K562 (cell line): ENCODE measurements at regions not wholly inside any gene's neighbourhood (a gene's known extent, or its start where the extent isn't known, plus 50 kb on each side); places are given as distances from the start of the nearest gene placed in this dataset.

ENCODE experiments used
- ATAC-seq: fragments of 200-7000 bp; cut with Tn5 transposase; 3 replicates; pipeline ENCODE4 v1.9.1; 2020; ENCODE audit warnings: moderate library complexity
- BruUV-seq: library from RNA; stranded (reverse); fragments of 400-500 nt; replicated peaks from 2 replicates; lab custom pipeline; 2021; lab: Mats Ljungman, UMichigan
- CTCF ChIA-PET: fragments of 300-600 bp; formaldehyde crosslinking; extraction: SDS; loops from one replicate; lab custom pipeline; 2021; ENCODE audit warnings: low intra/inter-chr PET ratio; lab: Yijun Ruan, JAX
- POLR2A ChIA-PET: fragments of 300-600, 350-650 bp; sonication (Branson Sonifier 250); formaldehyde crosslinking; extraction: SDS; loops from one replicate; lab custom pipeline; 2021; ENCODE audit warnings: antibody characterized with exemption, inconsistent platforms; lab: Yijun Ruan, JAX
- DNase-seq, 4 experiments: peaks; one replicate each; pipeline versions ENCODE4 v3.0.0 to v3.0.0-alpha.2; 2011 to 2018; ENCODE audit warnings: low spot score in 3 of 4, mixed read lengths in 3 of 4; ENCODE audit errors: extremely low read depth in 1 of 4
- FAIRE-seq: peaks from 2 replicates; lab custom pipeline; 2011; peaks lifted over from hg19 to GRCh38; lab: Jason Lieb, UNC
- H2AFZ ChIP-seq: 2 replicates; pipeline ENCODE4 v1.6.0; 2011; ENCODE audit warnings: low read depth, low read length, control low read depth, inconsistent platforms
- H3K27ac ChIP-seq: fragments of 200-600 bp; 3 replicates; pipeline ENCODE4 v1.8.0; 2011; ENCODE audit warnings: low read depth, mild to moderate bottlenecking, control low read depth, inconsistent platforms, low read length, moderate library complexity, mixed read lengths; ENCODE audit errors: extremely low read depth
- H3K27me3 ChIP-seq, 2 experiments: fragments of 300-600 bp in 1 of 2; 2 replicates in 1 of 2; 3 replicates in 1 of 2; pipeline versions ENCODE4 v1.6.0 to v1.8.0; 2011; ENCODE audit warnings: inconsistent platforms in 2 of 2, low read length in 2 of 2, mild to moderate bottlenecking in 1 of 2, mixed read lengths in 1 of 2, moderate library complexity in 1 of 2; ENCODE audit not compliant: control insufficient read depth in 2 of 2, insufficient read depth in 2 of 2
- H3K36me3 ChIP-seq: fragments of 300-600 bp; 3 replicates; pipeline ENCODE4 v1.8.0; 2011; ENCODE audit warnings: mild to moderate bottlenecking, low read length, inconsistent platforms; ENCODE audit not compliant: control insufficient read depth, insufficient read depth
- H3K4me1 ChIP-seq, 2 experiments: fragments of 200-600 bp in 1 of 2; replicated peaks in 1 of 2; 2 replicates in 1 of 2; 3 replicates in 1 of 2; pipeline versions ENCODE4 v1.5.1 to v1.8.0; 2011; ENCODE audit warnings: inconsistent platforms in 2 of 2, low read length in 2 of 2, mild to moderate bottlenecking in 1 of 2, mixed read lengths in 1 of 2, moderate library complexity in 1 of 2; ENCODE audit not compliant: control insufficient read depth in 2 of 2, insufficient read depth in 2 of 2
- H3K4me2 ChIP-seq: 2 replicates; pipeline ENCODE4 v1.6.1; 2011; ENCODE audit warnings: low read length, control low read depth, inconsistent platforms, mixed read lengths; ENCODE audit not compliant: insufficient read depth
- H3K4me3 ChIP-seq: fragments of 200-600 bp; sonication (generic), shearing (Covaris generic); 2 replicates; pipeline ENCODE4 v1.5.1; 2016; ENCODE audit warnings: control low read depth, inconsistent platforms
- H3K79me2 ChIP-seq: fragments of 200-600 bp; 3 replicates; pipeline ENCODE4 v1.8.0; 2011; ENCODE audit warnings: low read length, inconsistent platforms; ENCODE audit not compliant: control insufficient read depth, insufficient read depth
- H3K9ac ChIP-seq, 2 experiments: 2 replicates each; pipeline versions ENCODE4 v1.6.0 to v1.6.1; 2011; ENCODE audit warnings: low read depth in 2 of 2, low read length in 2 of 2, control low read depth in 1 of 2, inconsistent platforms in 1 of 2, mild to moderate bottlenecking in 1 of 2, mixed read lengths in 1 of 2; ENCODE audit not compliant: insufficient read depth in 1 of 2
- H3K9me1 ChIP-seq: one replicate; pipeline ENCODE4 v1.6.0; 2011; ENCODE audit warnings: inconsistent platforms, mild to moderate bottlenecking, low read length, moderate library complexity; ENCODE audit not compliant: control insufficient read depth, insufficient read depth
- H3K9me3 ChIP-seq: replicated peaks from 2 replicates; pipeline ENCODE4 v1.5.1; 2011; ENCODE audit warnings: low read depth, low read length, inconsistent platforms; ENCODE audit not compliant: control insufficient read depth, insufficient read depth
- H4K20me1 ChIP-seq: replicated peaks from 2 replicates; pipeline ENCODE4 v1.6.1; 2011; ENCODE audit warnings: low read length, inconsistent platforms, mixed read lengths; ENCODE audit not compliant: control insufficient read depth, insufficient read depth
- AFF1 ChIP-seq, 2 experiments: fragments of 450-650 bp; IDR thresholded peaks; 2 replicates each; pipeline ENCODE4 v1.6.1; 2018; ENCODE audit warnings: mild to moderate bottlenecking in 2 of 2, low read depth in 1 of 2; ENCODE audit not compliant: partially characterized antibody in 2 of 2
- DMBX1 ChIP-seq: fragments of 250-450 bp; sonication (Bioruptor Pico); IDR thresholded peaks from 2 replicates; pipeline ENCODE4 v1.8.0; 2022; ENCODE audit warnings: inconsistent platforms, mild to moderate bottlenecking, moderate library complexity, borderline replicate concordance
- PREB ChIP-seq: sonication (generic); formaldehyde crosslinking; IDR thresholded peaks from 2 replicates; pipeline ENCODE4 v1.8.1; 2023; ENCODE audit warnings: mild to moderate bottlenecking, missing genetic modification reagents
- TOE1 ChIP-seq, 2 experiments: fragments of 450-650 bp in 1 of 2; sonication (generic) in 1 of 2; formaldehyde crosslinking in 1 of 2; IDR thresholded peaks; 2 replicates each; pipeline versions ENCODE4 v1.7.1 to v1.8.0; 2016 to 2022; ENCODE audit warnings: borderline replicate concordance in 2 of 2, mild to moderate bottlenecking in 2 of 2, antibody characterized with exemption in 1 of 2, inconsistent platforms in 1 of 2, low read depth in 1 of 2, missing genetic modification reagents in 1 of 2, moderate library complexity in 1 of 2
- ZNF165 ChIP-seq: fragments of 250-450 bp; sonication (Bioruptor Pico); IDR thresholded peaks from 2 replicates; pipeline ENCODE4 v1.4.0; 2020; ENCODE audit warnings: borderline replicate concordance
- ZNF512 ChIP-seq: IDR thresholded peaks from 2 replicates; pipeline ENCODE4 v1.6.1; 2016; ENCODE audit warnings: missing genetic modification characterization, missing compliant biosample characterization
- WGBS: fragments of 100-300 bp; shearing (Covaris generic); methylation state at CpG from one replicate; pipeline ENCODE4 v1.1.6; 2016; ENCODE audit warnings: low coverage, mixed read lengths; ENCODE audit not compliant: insufficient coverage; ENCODE audit errors: missing lambda C conversion rate; 5-methylcytosine and 5-hydroxymethylcytosine counted together
- in situ Hi-C: fragments of 300-500 bp; cut with MboI; formaldehyde crosslinking; loops from 4 replicates; pipeline ENCODE4 v1.15.0; 2018; ENCODE audit warnings: inconsistent platforms, mixed read lengths
- intact Hi-C: fragments of 100-400 bp; cut with micrococcal nuclease; formaldehyde crosslinking; loops from 2 replicates; pipeline ENCODE4 v1.14.2; 2022
- TF ChIP-seq, protein P1 (sequence below): fragments of 200-800 bp; sonication (Bioruptor generic); IDR thresholded peaks from 2 replicates; pipeline ENCODE4 v1.6.1; 2016; ENCODE audit warnings: missing genetic modification characterization, missing compliant biosample characterization

GRCh38 chr7:135843214-135843613, 94.6 kb upstream of the FAM180A start:
- ChIA-PET POLR2A (interaction anchor here (0.6 to 1.0 kb wide), 2 partner anchors 82 to 355 kb away, joined by 3 to 4 read pairs; no protein-coding TSS in a partner anchor), CTCF (no interaction called here)
- FAIRE-seq = no peak
- peak overlapping the region; percentile 20; the same call in 1 of the 2 replicates for H2AFZ ChIP-seq
- peaks cover 5 to 11% of the 10 kb centered on the region in 2 experiments; a peak in 2 of 5 replicates for H3K27me3 ChIP-seq
- no peak; the same call in 2 of the 3 replicates for ATAC-seq
- H3K4me1 ChIP-seq = no peaks in the 10 kb centered on the region
- in situ Hi-C loops (no loop called here), intact Hi-C loops (no loop called here)
- no peaks in the 10 kb centered on the region for H3K9me3 ChIP-seq
- no peak for DNase-seq
- no peaks in the 10 kb centered on the region for H4K20me1 ChIP-seq
- H3K9ac ChIP-seq = no peak overlapping the region
- no peak overlapping the region for H3K27ac ChIP-seq
- H3K4me3 ChIP-seq = no peak overlapping the region
- no peaks in the 10 kb centered on the region for H3K36me3 ChIP-seq
- BruUV-seq = no TSS peak
- WGBS = 34% methylated on average over 4 of the region's 4 CpGs
- H3K9me1 ChIP-seq = no peaks in the 10 kb centered on the region
- H3K4me2 ChIP-seq = no peak overlapping the region
- no peaks in the 10 kb centered on the region for H3K79me2 ChIP-seq
- TF ChIP-seq, protein P1, sequence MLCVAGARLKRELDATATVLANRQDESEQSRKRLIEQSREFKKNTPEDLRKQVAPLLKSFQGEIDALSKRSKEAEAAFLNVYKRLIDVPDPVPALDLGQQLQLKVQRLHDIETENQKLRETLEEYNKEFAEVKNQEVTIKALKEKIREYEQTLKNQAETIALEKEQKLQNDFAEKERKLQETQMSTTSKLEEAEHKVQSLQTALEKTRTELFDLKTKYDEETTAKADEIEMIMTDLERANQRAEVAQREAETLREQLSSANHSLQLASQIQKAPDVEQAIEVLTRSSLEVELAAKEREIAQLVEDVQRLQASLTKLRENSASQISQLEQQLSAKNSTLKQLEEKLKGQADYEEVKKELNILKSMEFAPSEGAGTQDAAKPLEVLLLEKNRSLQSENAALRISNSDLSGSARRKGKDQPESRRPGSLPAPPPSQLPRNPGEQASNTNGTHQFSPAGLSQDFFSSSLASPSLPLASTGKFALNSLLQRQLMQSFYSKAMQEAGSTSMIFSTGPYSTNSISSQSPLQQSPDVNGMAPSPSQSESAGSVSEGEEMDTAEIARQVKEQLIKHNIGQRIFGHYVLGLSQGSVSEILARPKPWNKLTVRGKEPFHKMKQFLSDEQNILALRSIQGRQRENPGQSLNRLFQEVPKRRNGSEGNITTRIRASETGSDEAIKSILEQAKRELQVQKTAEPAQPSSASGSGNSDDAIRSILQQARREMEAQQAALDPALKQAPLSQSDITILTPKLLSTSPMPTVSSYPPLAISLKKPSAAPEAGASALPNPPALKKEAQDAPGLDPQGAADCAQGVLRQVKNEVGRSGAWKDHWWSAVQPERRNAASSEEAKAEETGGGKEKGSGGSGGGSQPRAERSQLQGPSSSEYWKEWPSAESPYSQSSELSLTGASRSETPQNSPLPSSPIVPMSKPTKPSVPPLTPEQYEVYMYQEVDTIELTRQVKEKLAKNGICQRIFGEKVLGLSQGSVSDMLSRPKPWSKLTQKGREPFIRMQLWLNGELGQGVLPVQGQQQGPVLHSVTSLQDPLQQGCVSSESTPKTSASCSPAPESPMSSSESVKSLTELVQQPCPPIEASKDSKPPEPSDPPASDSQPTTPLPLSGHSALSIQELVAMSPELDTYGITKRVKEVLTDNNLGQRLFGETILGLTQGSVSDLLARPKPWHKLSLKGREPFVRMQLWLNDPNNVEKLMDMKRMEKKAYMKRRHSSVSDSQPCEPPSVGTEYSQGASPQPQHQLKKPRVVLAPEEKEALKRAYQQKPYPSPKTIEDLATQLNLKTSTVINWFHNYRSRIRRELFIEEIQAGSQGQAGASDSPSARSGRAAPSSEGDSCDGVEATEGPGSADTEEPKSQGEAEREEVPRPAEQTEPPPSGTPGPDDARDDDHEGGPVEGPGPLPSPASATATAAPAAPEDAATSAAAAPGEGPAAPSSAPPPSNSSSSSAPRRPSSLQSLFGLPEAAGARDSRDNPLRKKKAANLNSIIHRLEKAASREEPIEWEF (CRISPR knock-in tag) = no peak
- no peak for TF ChIP-seq AFF1 (IDR thresholded peaks at IDR 0.05; ENCODE audit: low read depth in 1 of 2, partially characterized antibody in 2 of 2)
- no peak for TF ChIP-seq ZNF512 (tag)
- no peak for TF ChIP-seq TOE1 (IDR thresholded peaks at IDR 0.05; ENCODE audit: borderline replicate concordance)
- no peak for TF ChIP-seq TOE1 (CRISPR knock-in tag; IDR thresholded peaks at IDR 0.05; ENCODE audit: borderline replicate concordance, low read depth)
- no peak for TF ChIP-seq ZNF165 (CRISPR knock-in tag)
- no peak for TF ChIP-seq DMBX1
- TF ChIP-seq PREB (CRISPR knock-in tag) = no peak
